ENCODE measurements at regions not wholly inside any gene's neighbourhood (a gene's known extent, or its start where the extent isn't known, plus 50 kb on each side); places are given as distances from the start of the nearest gene placed in this dataset.

DNA sequence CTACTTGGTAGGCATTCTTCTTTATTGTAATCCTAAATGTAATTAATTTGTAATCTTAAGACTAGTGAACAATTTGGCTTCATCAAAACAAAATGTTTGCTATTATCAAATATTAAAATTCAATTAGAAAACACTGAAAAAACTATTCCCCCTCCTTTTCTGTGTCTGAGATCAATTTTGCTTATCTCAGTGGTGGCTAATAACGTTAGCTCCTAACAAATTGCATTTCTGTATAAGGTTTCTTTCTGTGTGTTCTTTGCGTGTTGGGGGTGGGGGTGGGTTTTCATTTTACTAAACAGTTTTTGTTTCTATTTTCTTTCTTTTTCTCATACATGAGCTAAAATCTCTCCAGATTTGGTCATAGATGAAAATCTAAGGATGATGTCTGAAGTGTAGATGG, 54.0 kb upstream of the EYA4 start:
- in situ Hi-C loops (cut with MboI; ENCODE audit: low pct_unique_long_range_greater_than_20kb, low sequenced_read_pairs, unreplicated experiment): no loop called here
- DNase-seq (ENCODE audit: low spot score): no peak
- TF ChIP-seq, protein P1, sequence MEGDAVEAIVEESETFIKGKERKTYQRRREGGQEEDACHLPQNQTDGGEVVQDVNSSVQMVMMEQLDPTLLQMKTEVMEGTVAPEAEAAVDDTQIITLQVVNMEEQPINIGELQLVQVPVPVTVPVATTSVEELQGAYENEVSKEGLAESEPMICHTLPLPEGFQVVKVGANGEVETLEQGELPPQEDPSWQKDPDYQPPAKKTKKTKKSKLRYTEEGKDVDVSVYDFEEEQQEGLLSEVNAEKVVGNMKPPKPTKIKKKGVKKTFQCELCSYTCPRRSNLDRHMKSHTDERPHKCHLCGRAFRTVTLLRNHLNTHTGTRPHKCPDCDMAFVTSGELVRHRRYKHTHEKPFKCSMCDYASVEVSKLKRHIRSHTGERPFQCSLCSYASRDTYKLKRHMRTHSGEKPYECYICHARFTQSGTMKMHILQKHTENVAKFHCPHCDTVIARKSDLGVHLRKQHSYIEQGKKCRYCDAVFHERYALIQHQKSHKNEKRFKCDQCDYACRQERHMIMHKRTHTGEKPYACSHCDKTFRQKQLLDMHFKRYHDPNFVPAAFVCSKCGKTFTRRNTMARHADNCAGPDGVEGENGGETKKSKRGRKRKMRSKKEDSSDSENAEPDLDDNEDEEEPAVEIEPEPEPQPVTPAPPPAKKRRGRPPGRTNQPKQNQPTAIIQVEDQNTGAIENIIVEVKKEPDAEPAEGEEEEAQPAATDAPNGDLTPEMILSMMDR (IDR thresholded peaks at IDR 0.05; ENCODE audit: extremely low read depth, insufficient read depth, missing control alignments): no peak

DNA sequence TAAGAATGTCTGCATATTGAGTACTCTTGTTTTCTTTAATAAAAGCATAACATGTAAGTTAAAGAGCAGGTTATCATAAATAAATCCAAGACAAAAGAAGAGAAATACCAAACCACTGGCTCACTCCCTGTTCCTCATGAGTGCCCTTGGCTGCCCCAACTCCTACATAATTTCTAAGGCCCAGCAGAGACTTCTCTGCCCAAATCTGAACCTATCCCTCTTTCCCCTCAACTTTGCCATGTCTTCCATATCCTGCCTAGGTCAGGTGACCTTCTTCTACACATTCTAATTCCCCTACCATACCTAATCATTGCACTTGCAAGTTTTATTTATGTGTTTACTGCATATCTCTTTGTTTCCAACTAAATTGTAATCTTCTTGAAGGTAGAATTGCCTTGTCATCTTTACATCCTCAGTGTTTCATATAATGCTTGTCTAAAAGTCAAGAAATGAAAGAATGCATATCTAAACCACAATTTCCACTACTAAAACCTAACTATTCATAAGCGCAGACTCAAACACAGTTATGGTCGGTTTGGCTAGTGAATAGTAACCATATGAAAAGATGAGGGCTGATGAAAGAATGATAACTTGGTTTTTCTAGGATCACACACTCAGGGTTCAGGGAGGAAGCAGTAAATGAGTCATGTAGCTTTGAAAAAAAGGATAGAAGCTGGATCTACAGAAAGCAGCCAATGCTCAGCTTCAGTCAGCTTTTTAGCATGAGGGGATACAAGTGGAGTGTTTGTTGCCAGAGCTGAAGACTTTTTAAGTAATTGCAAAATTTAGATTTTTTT, 53.3 kb upstream of the EYA4 start:
- DNase-seq (ENCODE audit: low spot score): no peak
- in situ Hi-C loops (cut with MboI; ENCODE audit: low pct_unique_long_range_greater_than_20kb, low sequenced_read_pairs, unreplicated experiment): no loop called here
- TF ChIP-seq, protein P1 (IDR thresholded peaks at IDR 0.05; ENCODE audit: extremely low read depth, insufficient read depth, missing control alignments): no peak

DNA sequence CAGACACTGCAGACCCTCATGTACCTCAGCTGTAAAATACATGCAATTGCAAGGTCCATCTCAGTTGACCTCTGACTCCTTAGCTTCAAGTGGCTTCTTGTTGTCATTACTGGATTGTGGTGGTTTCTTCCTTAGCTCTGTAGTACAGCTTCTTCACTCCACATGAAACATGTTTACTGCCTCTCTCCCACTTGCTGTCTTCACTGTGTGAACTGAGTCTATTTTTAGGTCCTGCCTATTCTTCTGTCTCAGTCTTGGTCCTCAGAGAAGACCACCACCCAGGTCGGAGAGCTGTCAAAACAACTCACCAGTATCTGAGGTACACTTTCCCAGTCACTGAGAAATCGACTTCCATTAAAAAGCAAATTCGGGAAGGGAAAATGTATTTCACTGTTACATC, 50.2 kb upstream of the EYA4 start:
- in situ Hi-C loops (cut with MboI; ENCODE audit: low pct_unique_long_range_greater_than_20kb, low sequenced_read_pairs, unreplicated experiment): no loop called here
- DNase-seq (ENCODE audit: low spot score): no peak
- TF ChIP-seq, protein P1 (IDR thresholded peaks at IDR 0.05; ENCODE audit: extremely low read depth, insufficient read depth, missing control alignments): no peak

- in situ Hi-C loops (cut with MboI; ENCODE audit: low pct_unique_long_range_greater_than_20kb, low sequenced_read_pairs, unreplicated experiment): no loop called here
- TF ChIP-seq, protein P1 (IDR thresholded peaks at IDR 0.05; ENCODE audit: extremely low read depth, insufficient read depth, missing control alignments): no peak
- DNase-seq (ENCODE audit: low spot score): no peak
Measured at GRCh38 chr6:133191323-133191722, 49.8 kb upstream of the EYA4 start.
